Gastroesophageal sphincter (tissue), 4 donors: ENCODE measurements at regions not wholly inside any gene's neighbourhood (a gene's known extent, or its start where the extent isn't known, plus 50 kb on each side); places are given as distances from the start of the nearest gene placed in this dataset.
"Not testable (repeated sequence)": the region's sequence is repeated elsewhere in the genome, so short reads cannot be mapped to it uniquely, and the experiment has no call there.

ENCODE experiments used
- ATAC-seq: fragments of 150-250 bp; one replicate; pipeline ENCODE4 v1.9.1; 2016; ENCODE audit warnings: mild to moderate bottlenecking, moderate library complexity
- H3K27ac ChIP-seq, 4 donors: fragments of 200-600 bp; sonication (generic) in 3 of 4; 1 replicate in 3 of 4; 2 replicates in 1 of 4; pipeline ENCODE4 v1.5.1; 2016 to 2019
- H3K27me3 ChIP-seq: fragments of 200-600 bp; sonication (generic); one replicate; pipeline ENCODE4 v1.5.1; 2019
- H3K36me3 ChIP-seq, 2 donors: fragments of 200-600 bp; sonication (generic); one replicate each; pipeline ENCODE4 v1.5.1; 2019; ENCODE audit warnings: control low read depth in 1 of 2
- H3K4me1 ChIP-seq, 3 donors: fragments of 200-600 bp; sonication (generic); 1 replicate in 2 of 3; 2 replicates in 1 of 3; pipeline ENCODE4 v1.5.1; 2016 to 2019; ENCODE audit warnings: control low read depth in 2 of 3
- H3K4me3 ChIP-seq, 2 donors: fragments of 200-600 bp; sonication (generic); one replicate each; pipeline ENCODE4 v1.5.1; 2019; ENCODE audit warnings: mild to moderate bottlenecking in 1 of 2, moderate library complexity in 1 of 2
- H3K9me3 ChIP-seq, 3 donors: fragments of 200-600 bp; sonication (generic); one replicate each; pipeline ENCODE4 v1.5.1; 2017 to 2019; ENCODE audit warnings: control low read depth in 2 of 3
- CTCF ChIP-seq, 4 experiments: fragments of 200-600 bp in 2 of 4; fragments of 450-650 bp in 2 of 4; sonication (generic) in 1 of 4; IDR thresholded peaks; one replicate each; pipeline ENCODE4 v1.5.1; 2017 to 2019; ENCODE audit warnings: antibody characterized with exemption in 4 of 4, mild to moderate bottlenecking in 2 of 4, moderate library complexity in 2 of 4
- EP300 ChIP-seq: sonication (generic); formaldehyde crosslinking; IDR thresholded peaks from one replicate; pipeline ENCODE4 v1.6.1; 2017; ENCODE audit warnings: antibody characterized with exemption, mild to moderate bottlenecking
- POLR2A ChIP-seq, 2 donors: fragments of 450-650 bp; IDR thresholded peaks; one replicate each; pipeline ENCODE4 v1.6.1; 2017; ENCODE audit warnings: antibody characterized with exemption in 2 of 2, mild to moderate bottlenecking in 2 of 2, moderate library complexity in 1 of 2
- POLR2AphosphoS5 ChIP-seq: sonication (generic); formaldehyde crosslinking; IDR thresholded peaks from one replicate; pipeline ENCODE4 v1.6.1; 2017; ENCODE audit warnings: antibody characterized with exemption
- WGBS, 2 donors: methylation state at CpG; one replicate each; pipeline ENCODE4 v1.1.5; 2018; ENCODE audit warnings: low coverage in 1 of 2; 5-methylcytosine and 5-hydroxymethylcytosine counted together

- WGBS, 2 donors: 58 to 64% methylated on average over 2 of the region's 2 CpGs
- TF ChIP-seq POLR2A (IDR thresholded peaks at IDR 0.05) (no peak), EP300 (no peak), POLR2AphosphoS5 (no peak), CTCF (IDR thresholded peaks at IDR 0.05) (no peak)
- Histone ChIP-seq H3K27ac (no peak overlapping the region), H3K27me3 (no peaks in the 10 kb centered on the region), H3K4me3 (no peak overlapping the region), H3K9me3 (no peaks in the 10 kb centered on the region), H3K36me3 (no peaks in the 10 kb centered on the region), H3K4me1 (no peaks in the 10 kb centered on the region)
- no peak for ATAC-seq
Observed at GRCh38 chr9:30597608-30598007, 1786.8 kb upstream of the ACO1 start.

GRCh38 chr9:30605936-30606335 is 1778.5 kb upstream of the ACO1 start:
- no peak for TF ChIP-seq EP300
- no peak for TF ChIP-seq POLR2AphosphoS5
- no peak for TF ChIP-seq POLR2A (IDR thresholded peaks at IDR 0.05)
- no peak for TF ChIP-seq CTCF (IDR thresholded peaks at IDR 0.05)
- Histone ChIP-seq H3K4me1 (no peaks in the 10 kb centered on the region), H3K9me3 (no peaks in the 10 kb centered on the region), H3K27me3 (no peaks in the 10 kb centered on the region), H3K36me3 (no peaks in the 10 kb centered on the region), H3K27ac (no peak overlapping the region), H3K4me3 (no peak overlapping the region)
- WGBS, 2 donors: 72 to 94% methylated on average over 1 of the region's 1 CpG
- no peak for ATAC-seq

GRCh38 chr9:30609713-30610112 is 1774.7 kb upstream of the ACO1 start:
- TF ChIP-seq CTCF (IDR thresholded peaks at IDR 0.05) (no peak), POLR2A (IDR thresholded peaks at IDR 0.05) (no peak), POLR2AphosphoS5 (no peak), EP300 (no peak)
- Histone ChIP-seq H3K4me1 (no peaks in the 10 kb centered on the region), H3K27me3 (no peaks in the 10 kb centered on the region), H3K4me3 (no peak overlapping the region), H3K36me3 (no peaks in the 10 kb centered on the region), H3K9me3 (no peaks in the 10 kb centered on the region), H3K27ac (no peak overlapping the region)
- no peak for ATAC-seq
- WGBS, 2 donors: 40 to 64% methylated on average over 1 of the region's 1 CpG

GRCh38 chr9:30616782-30617181 is 1767.7 kb upstream of the ACO1 start:
- not testable (repeated sequence) for ATAC-seq, H3K4me1 ChIP-seq, H3K27ac ChIP-seq, H3K9me3 ChIP-seq, H3K27me3 ChIP-seq, H3K36me3 ChIP-seq, H3K4me3 ChIP-seq
- 96% methylated on average over 4 to 7 of the region's 7 CpGs for WGBS, 2 donors

- Histone ChIP-seq H3K4me1 (no peaks in the 10 kb centered on the region), H3K9me3 (no peaks in the 10 kb centered on the region), H3K27ac (no peak overlapping the region), H3K4me3 (no peak overlapping the region), H3K27me3 (no peaks in the 10 kb centered on the region), H3K36me3 (no peaks in the 10 kb centered on the region)
- 82% methylated on average over 4 of the region's 4 CpGs for WGBS, 2 donors
- no peak for ATAC-seq
- TF ChIP-seq EP300 (no peak), POLR2AphosphoS5 (no peak), CTCF (IDR thresholded peaks at IDR 0.05) (no peak), POLR2A (IDR thresholded peaks at IDR 0.05) (no peak)
Observed at GRCh38 chr9:30622561-30622960, 1761.9 kb upstream of the ACO1 start.
